CD14-positive monocyte (primary cell): ENCODE measurements at regions not wholly inside any gene's neighbourhood (a gene's known extent, or its start where the extent isn't known, plus 50 kb on each side); places are given as distances from the start of the nearest gene placed in this dataset.

Experiments used
- DNase-seq, 3 donors: peaks; one replicate each; pipeline ENCODE4 v3.0.0-alpha.2; 2011 to 2022
- H2AFZ ChIP-seq: 2 replicates; pipeline ENCODE4 v1.6.0; 2012; ENCODE audit warnings: mild to moderate bottlenecking, low read depth, low read length, inconsistent platforms; ENCODE audit not compliant: insufficient read depth, poor library complexity, severe bottlenecking
- H3K27ac ChIP-seq, 2 donors: 1 replicate in 1 of 2; 2 replicates in 1 of 2; pipeline ENCODE4 v1.5.1; 2012 to 2013; ENCODE audit warnings: low read length in 2 of 2, control low read depth in 1 of 2, inconsistent platforms in 1 of 2, low read depth in 1 of 2, mild to moderate bottlenecking in 1 of 2
- H3K27me3 ChIP-seq, 2 donors: one replicate each; pipeline versions ENCODE4 v1.6.0 to v1.6.1; 2011 to 2013; ENCODE audit warnings: low read length in 2 of 2; ENCODE audit not compliant: control insufficient read depth in 2 of 2, insufficient read depth in 2 of 2
- H3K36me3 ChIP-seq, 2 donors: replicated peaks in 1 of 2; 1 replicate in 1 of 2; 2 replicates in 1 of 2; pipeline versions ENCODE4 v1.5.1 to v1.6.1; 2012 to 2013; ENCODE audit warnings: low read length in 2 of 2, control low read depth in 1 of 2, inconsistent platforms in 1 of 2, mild to moderate bottlenecking in 1 of 2; ENCODE audit not compliant: insufficient read depth in 2 of 2, control insufficient read depth in 1 of 2
- H3K4me1 ChIP-seq, 2 donors: 1 replicate in 1 of 2; 2 replicates in 1 of 2; pipeline versions ENCODE4 v1.5.1 to v1.6.1; 2012 to 2013; ENCODE audit warnings: low read length in 2 of 2, control low read depth in 1 of 2, inconsistent platforms in 1 of 2, mild to moderate bottlenecking in 1 of 2, moderate library complexity in 1 of 2; ENCODE audit not compliant: insufficient read depth in 2 of 2, control insufficient read depth in 1 of 2
- H3K4me2 ChIP-seq: replicated peaks from 2 replicates; pipeline ENCODE3; 2012; ENCODE audit warnings: low read length, moderate library complexity, mild to moderate bottlenecking; ENCODE audit not compliant: poor library complexity, severe bottlenecking; ENCODE audit errors: extremely low read depth
- H3K4me3 ChIP-seq, 3 experiments: fragments of 200-600 bp in 1 of 3; sonication (generic) in 1 of 3; replicated peaks in 1 of 3; 1 replicate in 2 of 3; 2 replicates in 1 of 3; pipeline ENCODE4 v1.5.1; 2011 to 2013; ENCODE audit warnings: low read length in 3 of 3, mild to moderate bottlenecking in 3 of 3, control low read depth in 2 of 3, low read depth in 2 of 3, inconsistent platforms in 1 of 3, moderate library complexity in 1 of 3
- H3K79me2 ChIP-seq: 2 replicates; pipeline ENCODE4 v1.6.0; 2012; ENCODE audit warnings: mild to moderate bottlenecking, control low read depth, inconsistent platforms, low read length, moderate library complexity; ENCODE audit not compliant: insufficient read depth
- H3K9ac ChIP-seq: 2 replicates; pipeline ENCODE4 v1.6.0; 2017; ENCODE audit warnings: low read length, mild to moderate bottlenecking; ENCODE audit not compliant: insufficient read depth, poor library complexity, severe bottlenecking
- H3K9me3 ChIP-seq, 2 donors: replicated peaks in 1 of 2; 1 replicate in 1 of 2; 2 replicates in 1 of 2; pipeline versions ENCODE4 v1.5.1 to v1.6.1; 2012 to 2013; ENCODE audit warnings: low read length in 2 of 2, control low read depth in 1 of 2; ENCODE audit not compliant: control insufficient read depth in 1 of 2, insufficient read depth in 1 of 2
- H4K20me1 ChIP-seq: 2 replicates; pipeline ENCODE4 v1.6.0; 2012; ENCODE audit warnings: mild to moderate bottlenecking, low read length, control low read depth, moderate library complexity; ENCODE audit not compliant: insufficient read depth
- H3K27ac Mint-ChIP-seq, 7 donors: one replicate each; pipeline ENCODE4 v1.8.0; 2020; ENCODE audit warnings: mild to moderate bottlenecking in 7 of 7, mixed read lengths in 7 of 7, moderate library complexity in 6 of 7, inconsistent platforms in 2 of 7
- H3K27me3 Mint-ChIP-seq, 3 donors: one replicate each; pipeline ENCODE4 v1.8.0; 2021 to 2022; ENCODE audit warnings: low read depth in 3 of 3, mild to moderate bottlenecking in 3 of 3, mixed read lengths in 3 of 3, moderate library complexity in 3 of 3, inconsistent platforms in 1 of 3
- H3K36me3 Mint-ChIP-seq, 2 donors: one replicate each; pipeline ENCODE4 v1.8.0; 2020; ENCODE audit warnings: mixed read lengths in 2 of 2, inconsistent platforms in 1 of 2, mild to moderate bottlenecking in 1 of 2
- H3K4me1 Mint-ChIP-seq: one replicate; pipeline ENCODE4 v1.8.0; 2020; ENCODE audit warnings: mild to moderate bottlenecking, mixed read lengths
- H3K4me3 Mint-ChIP-seq, 2 donors: one replicate each; pipeline ENCODE4 v1.8.0; 2020; ENCODE audit warnings: mild to moderate bottlenecking in 2 of 2, mixed read lengths in 2 of 2, moderate library complexity in 1 of 2
- H3K9me3 Mint-ChIP-seq, 7 donors: one replicate each; pipeline ENCODE4 v1.8.0; 2020 to 2022; ENCODE audit warnings: mixed read lengths in 7 of 7, mild to moderate bottlenecking in 6 of 7, moderate library complexity in 6 of 7, inconsistent platforms in 2 of 7
- CTCF ChIP-seq: fragments of 200-600 bp; IDR thresholded peaks from one replicate; pipeline ENCODE4 v1.8.0; 2022; ENCODE audit warnings: antibody characterized with exemption, mild to moderate bottlenecking
- WGBS: methylation state at CpG from one replicate; pipeline ENCODE4 v1.1.5; 2013; ENCODE audit warnings: missing lambda C conversion rate; ENCODE audit not compliant: insufficient coverage; 5-methylcytosine and 5-hydroxymethylcytosine counted together
- intact Hi-C, 2 donors: fragments of 100-400 bp; cut with micrococcal nuclease; formaldehyde crosslinking; loops; one replicate each; pipeline versions ENCODE4 v1.15.0 to v1.15.1; 2023

- no peak for DNase-seq
- peaks cover 0 to 9% (median 6%) of the 10 kb centered on the region in 7 donors for H3K9me3 Mint-ChIP-seq
- H3K4me1 ChIP-seq, result no peaks in the 10 kb centered on the region
- H3K4me2 ChIP-seq, result no peak overlapping the region
- intact Hi-C loops, result no loop called here
- peaks cover 0 to 2% (median 0%) of the 10 kb centered on the region in 3 donors for H3K27me3 Mint-ChIP-seq
- H3K9me3 ChIP-seq, result peaks cover 8% of the 10 kb centered on the region in 2 donors
- H3K36me3 ChIP-seq, result no peaks in the 10 kb centered on the region
- H3K4me3 Mint-ChIP-seq, result no peak overlapping the region
- no peak overlapping the region for H2AFZ ChIP-seq
- H3K4me3 ChIP-seq, result no peak overlapping the region
- TF ChIP-seq CTCF, result no peak
- H3K27ac ChIP-seq, result no peak overlapping the region
- no peaks in the 10 kb centered on the region for H3K79me2 ChIP-seq
- H4K20me1 ChIP-seq, result no peaks in the 10 kb centered on the region
- no peak overlapping the region for H3K9ac ChIP-seq
- H3K4me1 Mint-ChIP-seq, result no peaks in the 10 kb centered on the region
- WGBS, result no CpG with 5 or more reads among the region's 2 CpGs
- no peaks in the 10 kb centered on the region for H3K36me3 Mint-ChIP-seq
- no peak overlapping the region for H3K27ac Mint-ChIP-seq
- H3K27me3 ChIP-seq, result no peaks in the 10 kb centered on the region
Observed at GRCh38 chr16:76052725-76053124, 224.5 kb upstream of the CNTNAP4 start.

- Mint-ChIP-seq H3K4me1 (no peaks in the 10 kb centered on the region), H3K27me3 (peaks cover 0 to 5% (median 0%) of the 10 kb centered on the region in 3 donors), H3K9me3 (peaks cover 0 to 3% (median 0%) of the 10 kb centered on the region in 7 donors), H3K27ac (no peak overlapping the region), H3K36me3 (no peaks in the 10 kb centered on the region), H3K4me3 (no peak overlapping the region)
- DNase-seq, result no peak
- Histone ChIP-seq H3K36me3 (no peaks in the 10 kb centered on the region), H4K20me1 (no peaks in the 10 kb centered on the region), H2AFZ (no peak overlapping the region), H3K4me1 (no peaks in the 10 kb centered on the region), H3K4me2 (no peak overlapping the region), H3K4me3 (no peak overlapping the region), H3K27me3 (no peaks in the 10 kb centered on the region), H3K9ac (no peak overlapping the region), H3K27ac (no peak overlapping the region), H3K9me3 (no peaks in the 10 kb centered on the region), H3K79me2 (no peaks in the 10 kb centered on the region)
- intact Hi-C loops, result no loop called here
- no CpG with 5 or more reads among the region's 3 CpGs for WGBS
- no peak for TF ChIP-seq CTCF
Observed at GRCh38 chr16:76059186-76059585, 218.0 kb upstream of the CNTNAP4 start.
